ENCODE measurements at regions not wholly inside any gene's neighbourhood (a gene's known extent, or its start where the extent isn't known, plus 50 kb on each side); places are given as distances from the start of the nearest gene placed in this dataset.

- no peak for DNase-seq (ENCODE audit: low read depth)
Measured at GRCh38 chr3:168307893-168308292, 212.2 kb upstream of the GOLIM4 start.

GRCh38 chr3:168295027-168295426 lies 199.3 kb upstream of the GOLIM4 start:
- TF ChIP-seq, protein P1, sequence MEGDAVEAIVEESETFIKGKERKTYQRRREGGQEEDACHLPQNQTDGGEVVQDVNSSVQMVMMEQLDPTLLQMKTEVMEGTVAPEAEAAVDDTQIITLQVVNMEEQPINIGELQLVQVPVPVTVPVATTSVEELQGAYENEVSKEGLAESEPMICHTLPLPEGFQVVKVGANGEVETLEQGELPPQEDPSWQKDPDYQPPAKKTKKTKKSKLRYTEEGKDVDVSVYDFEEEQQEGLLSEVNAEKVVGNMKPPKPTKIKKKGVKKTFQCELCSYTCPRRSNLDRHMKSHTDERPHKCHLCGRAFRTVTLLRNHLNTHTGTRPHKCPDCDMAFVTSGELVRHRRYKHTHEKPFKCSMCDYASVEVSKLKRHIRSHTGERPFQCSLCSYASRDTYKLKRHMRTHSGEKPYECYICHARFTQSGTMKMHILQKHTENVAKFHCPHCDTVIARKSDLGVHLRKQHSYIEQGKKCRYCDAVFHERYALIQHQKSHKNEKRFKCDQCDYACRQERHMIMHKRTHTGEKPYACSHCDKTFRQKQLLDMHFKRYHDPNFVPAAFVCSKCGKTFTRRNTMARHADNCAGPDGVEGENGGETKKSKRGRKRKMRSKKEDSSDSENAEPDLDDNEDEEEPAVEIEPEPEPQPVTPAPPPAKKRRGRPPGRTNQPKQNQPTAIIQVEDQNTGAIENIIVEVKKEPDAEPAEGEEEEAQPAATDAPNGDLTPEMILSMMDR (conservative IDR thresholded peaks at IDR 0.05; ENCODE audit: low read depth, low read length), result no peak
- no peak for DNase-seq (ENCODE audit: low read depth)
- H3K4me3 ChIP-seq (ENCODE audit: low read depth, low read length), result no peak overlapping the region

More at GRCh38 chr3:168307893-168308292, 212.2 kb upstream of the GOLIM4 start:
- no peak overlapping the region for H3K4me3 ChIP-seq (ENCODE audit: low read depth, low read length)
- TF ChIP-seq, protein P1 (conservative IDR thresholded peaks at IDR 0.05; ENCODE audit: low read depth, low read length), result no peak

- no peak for DNase-seq (ENCODE audit: low read depth)
- TF ChIP-seq, protein P1 (conservative IDR thresholded peaks at IDR 0.05; ENCODE audit: low read depth, low read length), result no peak
- no peak overlapping the region for H3K4me3 ChIP-seq (ENCODE audit: low read depth, low read length)
Measured at GRCh38 chr3:168292296-168292695, 196.6 kb upstream of the GOLIM4 start.

DNA sequence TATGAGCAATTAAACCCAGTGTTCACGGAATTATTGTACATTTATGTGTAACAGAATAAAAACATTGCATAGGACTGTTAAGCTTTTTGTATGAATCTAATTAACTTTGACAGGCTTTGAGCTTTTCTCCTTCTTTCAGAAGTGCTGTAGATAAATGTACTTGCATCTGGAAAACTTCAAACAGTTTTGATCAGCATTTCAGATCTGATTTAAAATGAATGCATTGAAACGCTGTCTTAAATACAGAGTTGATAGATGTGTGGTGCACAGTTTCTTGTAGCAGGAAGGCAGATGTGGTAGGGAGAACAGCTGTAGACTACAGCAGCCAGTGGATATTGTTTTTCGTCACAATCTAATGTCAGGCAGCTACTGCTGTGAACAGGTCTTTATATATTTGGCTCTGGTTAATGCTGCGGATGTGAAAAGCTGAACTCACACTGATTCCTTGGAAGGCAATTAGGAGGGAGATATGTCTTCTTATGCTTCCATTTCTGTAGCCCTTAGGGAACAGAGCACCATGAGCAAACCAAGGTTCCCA lies 193.8 kb upstream of the GOLIM4 start:
- no peak for DNase-seq (ENCODE audit: low read depth)
- no peak overlapping the region for H3K4me3 ChIP-seq (ENCODE audit: low read depth, low read length)
- TF ChIP-seq, protein P1 (conservative IDR thresholded peaks at IDR 0.05; ENCODE audit: low read depth, low read length), result no peak

DNA sequence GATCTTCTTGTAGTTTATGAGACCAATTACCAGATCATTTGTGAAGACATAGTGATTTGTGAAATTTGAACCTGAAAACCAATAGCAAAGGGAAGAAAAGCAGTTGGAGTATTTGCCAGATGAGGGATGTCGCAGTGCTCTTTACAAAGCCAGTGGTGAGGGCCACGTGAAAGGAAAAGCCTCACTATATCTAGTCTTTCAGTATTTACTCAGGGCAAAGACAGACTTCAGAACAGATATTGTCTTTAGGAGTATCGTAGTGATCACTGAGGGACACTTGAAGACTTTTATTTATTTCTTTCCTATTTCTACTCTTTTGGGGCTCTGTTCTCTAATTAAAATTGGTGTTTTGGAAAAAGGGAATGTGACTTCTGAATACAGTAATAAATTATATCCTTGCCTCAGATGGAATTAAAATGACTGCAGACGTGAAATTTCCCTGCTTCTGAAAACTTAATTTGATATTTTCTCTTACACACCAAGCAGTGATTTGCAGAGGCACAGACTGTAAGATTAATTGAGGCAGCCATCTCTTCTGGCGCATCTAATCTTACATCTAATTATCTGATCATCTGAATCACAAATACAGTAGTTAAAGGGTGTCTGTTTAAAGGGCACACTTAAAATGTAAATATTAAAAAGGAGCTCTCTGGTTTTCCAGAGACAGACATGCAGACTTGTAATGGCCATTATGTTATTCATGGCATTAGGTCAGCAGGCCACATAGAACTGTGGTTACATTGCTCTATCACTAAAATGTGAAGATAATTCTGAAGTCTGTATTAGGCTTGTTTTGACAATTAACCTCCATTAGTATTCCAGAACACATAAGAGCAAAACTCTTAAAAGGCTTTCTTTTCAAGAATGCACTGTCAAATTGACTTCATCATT lies 193.0 kb upstream of the GOLIM4 start:
- TF ChIP-seq, protein P1 (conservative IDR thresholded peaks at IDR 0.05; ENCODE audit: low read depth, low read length), result no peak
- H3K4me3 ChIP-seq (ENCODE audit: low read depth, low read length), result no peak overlapping the region
- no peak for DNase-seq (ENCODE audit: low read depth)

DNA sequence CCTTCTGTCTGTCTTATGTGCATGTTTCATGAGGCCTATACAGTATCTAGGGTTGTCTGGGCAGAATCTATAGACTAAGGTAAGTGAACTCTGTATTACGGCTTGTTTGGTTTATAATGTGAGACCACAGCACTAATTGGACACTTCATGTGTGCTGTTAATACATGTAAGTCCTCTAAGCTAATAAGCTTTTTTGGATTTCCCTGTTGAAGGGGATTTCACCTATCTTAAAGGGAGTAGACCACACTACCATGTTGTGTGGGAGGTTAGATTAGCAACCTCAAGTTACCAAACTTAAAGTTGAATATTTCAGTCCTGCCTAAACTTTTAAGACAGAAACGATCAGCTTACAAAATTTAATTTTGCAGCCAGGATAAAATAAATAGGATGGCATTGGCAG lies 189.8 kb upstream of the GOLIM4 start:
- TF ChIP-seq, protein P1 (conservative IDR thresholded peaks at IDR 0.05; ENCODE audit: low read depth, low read length), result no peak
- H3K4me3 ChIP-seq (ENCODE audit: low read depth, low read length), result no peak overlapping the region
- DNase-seq (ENCODE audit: low read depth), result no peak
